ENCODE measurements at regions not wholly inside any gene's neighbourhood (a gene's known extent, or its start where the extent isn't known, plus 50 kb on each side); places are given as distances from the start of the nearest gene placed in this dataset.

DNA sequence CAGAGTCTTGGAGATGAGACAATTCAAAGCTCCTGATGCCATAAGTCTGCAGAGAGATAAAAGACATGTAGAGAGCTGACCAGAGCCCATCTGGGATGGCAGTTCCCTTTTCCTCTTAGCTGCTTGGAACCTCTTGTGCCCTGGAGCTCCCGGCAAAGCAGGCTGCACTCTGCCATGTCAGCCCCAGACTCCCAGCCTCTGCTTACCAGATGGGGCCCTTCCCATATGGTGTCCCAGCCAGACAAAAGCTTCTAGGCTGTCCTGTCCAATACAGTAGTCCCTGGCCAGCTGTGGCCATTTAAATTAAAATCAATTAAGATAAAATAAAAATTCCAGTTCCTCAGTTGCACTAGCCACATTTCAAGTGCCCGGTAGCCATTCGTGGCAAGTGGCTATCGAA lies 303.9 kb downstream of the TTC6 start:
- Histone ChIP-seq H3K9me3 (no peaks in the 10 kb centered on the region), H3K36me3 (no peaks in the 10 kb centered on the region), H3K4me3 (no peak overlapping the region), H3K27ac (no peak overlapping the region), H3K4me1 (ENCODE audit: insufficient read depth) (no peaks in the 10 kb centered on the region), H3K27me3 (no peaks in the 10 kb centered on the region)
- intact Hi-C loops (cut with DNase I): no loop called here
- TF ChIP-seq EP300 (IDR thresholded peaks at IDR 0.05) (no peak), POLR2A (IDR thresholded peaks at IDR 0.05) (no peak)
- no peak for DNase-seq
- WGBS, 3 donors: 90 to 96% (median 94%) methylated on average over 4 of the region's 4 CpGs

DNA sequence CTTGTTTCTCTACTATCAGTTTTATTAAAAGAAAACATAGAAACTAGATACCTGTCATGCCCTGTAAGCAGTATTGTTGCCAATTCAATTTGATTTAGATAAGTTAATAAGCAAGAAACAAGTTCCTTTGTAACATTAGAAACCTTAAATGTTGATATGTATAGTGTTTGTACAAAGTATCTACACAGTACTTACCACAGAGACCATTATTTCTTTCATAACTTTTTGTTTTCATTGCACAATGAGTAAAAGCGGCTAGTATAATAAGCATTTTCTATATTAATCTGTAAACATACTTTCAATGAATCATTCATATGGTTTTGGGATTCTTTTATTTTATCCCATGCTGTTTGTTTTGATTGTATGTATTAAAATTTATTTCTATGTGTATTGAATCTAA lies 305.1 kb downstream of the TTC6 start:
- WGBS, 3 donors: 48 to 56% (median 53%) methylated on average over 1 of the region's 1 CpG
- intact Hi-C loops (cut with DNase I): no loop called here

GRCh38 chr14:37901978-37902377 lies 305.7 kb upstream of the SSTR1 start:
- TF ChIP-seq, protein P1, sequence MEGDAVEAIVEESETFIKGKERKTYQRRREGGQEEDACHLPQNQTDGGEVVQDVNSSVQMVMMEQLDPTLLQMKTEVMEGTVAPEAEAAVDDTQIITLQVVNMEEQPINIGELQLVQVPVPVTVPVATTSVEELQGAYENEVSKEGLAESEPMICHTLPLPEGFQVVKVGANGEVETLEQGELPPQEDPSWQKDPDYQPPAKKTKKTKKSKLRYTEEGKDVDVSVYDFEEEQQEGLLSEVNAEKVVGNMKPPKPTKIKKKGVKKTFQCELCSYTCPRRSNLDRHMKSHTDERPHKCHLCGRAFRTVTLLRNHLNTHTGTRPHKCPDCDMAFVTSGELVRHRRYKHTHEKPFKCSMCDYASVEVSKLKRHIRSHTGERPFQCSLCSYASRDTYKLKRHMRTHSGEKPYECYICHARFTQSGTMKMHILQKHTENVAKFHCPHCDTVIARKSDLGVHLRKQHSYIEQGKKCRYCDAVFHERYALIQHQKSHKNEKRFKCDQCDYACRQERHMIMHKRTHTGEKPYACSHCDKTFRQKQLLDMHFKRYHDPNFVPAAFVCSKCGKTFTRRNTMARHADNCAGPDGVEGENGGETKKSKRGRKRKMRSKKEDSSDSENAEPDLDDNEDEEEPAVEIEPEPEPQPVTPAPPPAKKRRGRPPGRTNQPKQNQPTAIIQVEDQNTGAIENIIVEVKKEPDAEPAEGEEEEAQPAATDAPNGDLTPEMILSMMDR (IDR thresholded peaks at IDR 0.05): no peak
- no peak for TF ChIP-seq EP300 (IDR thresholded peaks at IDR 0.05)
- TF ChIP-seq POLR2A (IDR thresholded peaks at IDR 0.05): no peak
- Histone ChIP-seq H3K9me3 (no peaks in the 10 kb centered on the region), H3K27ac (no peak overlapping the region), H3K4me3 (no peak overlapping the region), H3K4me1 (ENCODE audit: insufficient read depth) (no peaks in the 10 kb centered on the region), H3K36me3 (no peaks in the 10 kb centered on the region), H3K27me3 (no peaks in the 10 kb centered on the region)
- intact Hi-C loops (cut with DNase I): no loop called here
- WGBS, 3 donors: 51 to 68% (median 61%) methylated on average over 6 of the region's 6 CpGs
- no peak for DNase-seq

More for the DNA sequence above, 305.1 kb downstream of the TTC6 start:
- no peaks in the 10 kb centered on the region for H3K9me3 ChIP-seq
- H3K36me3 ChIP-seq: no peaks in the 10 kb centered on the region
- no peak for DNase-seq
- no peaks in the 10 kb centered on the region for H3K27me3 ChIP-seq
- no peak overlapping the region for H3K27ac ChIP-seq
- no peak overlapping the region for H3K4me3 ChIP-seq
- TF ChIP-seq POLR2A (IDR thresholded peaks at IDR 0.05) (no peak), EP300 (IDR thresholded peaks at IDR 0.05) (no peak)
- TF ChIP-seq, protein P1 (IDR thresholded peaks at IDR 0.05): no peak
- no peaks in the 10 kb centered on the region for H3K4me1 ChIP-seq (ENCODE audit: insufficient read depth)

- 19 to 24% (median 23%) methylated on average over 10 of the region's 10 CpGs for WGBS, 3 donors
- Histone ChIP-seq H3K36me3 (no peaks in the 10 kb centered on the region), H3K9me3 (no peaks in the 10 kb centered on the region), H3K4me3 (no peak overlapping the region), H3K4me1 (ENCODE audit: insufficient read depth) (no peaks in the 10 kb centered on the region), H3K27me3 (no peaks in the 10 kb centered on the region), H3K27ac (no peak overlapping the region)
- intact Hi-C loops (cut with DNase I): no loop called here
- no peak for TF ChIP-seq POLR2A (IDR thresholded peaks at IDR 0.05)
- TF ChIP-seq, protein P1 (IDR thresholded peaks at IDR 0.05): peak in 1 of 3 donors; percentile 23
- DNase-seq: peak in 1 of 5 donors; percentile 8
Observed at GRCh38 chr14:37903343-37904191, 304.1 kb upstream of the SSTR1 start.

- no peaks in the 10 kb centered on the region for H3K9me3 ChIP-seq
- no peaks in the 10 kb centered on the region for H3K4me1 ChIP-seq (ENCODE audit: insufficient read depth)
- TF ChIP-seq, protein P1 (IDR thresholded peaks at IDR 0.05): no peak
- TF ChIP-seq POLR2A (IDR thresholded peaks at IDR 0.05) (no peak), EP300 (IDR thresholded peaks at IDR 0.05) (no peak)
- no peaks in the 10 kb centered on the region for H3K36me3 ChIP-seq
- no peak overlapping the region for H3K4me3 ChIP-seq
- 88 to 93% (median 91%) methylated on average over 2 of the region's 2 CpGs for WGBS, 3 donors
- intact Hi-C loops (cut with DNase I): no loop called here
- DNase-seq: no peak
- H3K27me3 ChIP-seq: no peaks in the 10 kb centered on the region
- H3K27ac ChIP-seq: no peak overlapping the region
Observed at GRCh38 chr14:37924622-37925021, 283.1 kb upstream of the SSTR1 start.

All from ovary (tissue), 7 donors.